ENCODE measurements at regions not wholly inside any gene's neighbourhood (a gene's known extent, or its start where the extent isn't known, plus 50 kb on each side); places are given as distances from the start of the nearest gene placed in this dataset.

DNA sequence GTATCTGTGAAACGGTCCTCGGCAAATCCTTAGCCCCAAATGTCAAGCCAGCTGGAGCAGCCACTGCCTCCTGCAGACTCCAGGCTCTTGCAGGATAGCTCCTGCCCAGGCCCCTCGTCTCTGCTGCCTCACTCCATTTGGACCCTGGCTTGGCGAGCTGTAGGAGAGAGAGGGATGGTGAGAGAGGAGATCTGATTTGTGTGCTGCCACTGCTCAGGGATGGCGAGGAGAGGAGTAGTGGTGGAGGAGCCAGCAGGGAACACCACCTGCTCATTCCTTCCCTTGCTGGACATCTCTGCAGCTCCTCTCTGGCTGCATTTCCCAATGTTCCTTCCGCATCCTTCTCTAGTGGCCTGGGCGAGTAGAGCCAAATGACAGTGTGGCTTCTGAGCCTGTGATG, 109.1 kb upstream of the NCK2 start:
- no peaks in the 10 kb centered on the region for H4K20me1 ChIP-seq (ENCODE audit: insufficient read depth)
- H3K9ac ChIP-seq = no peak overlapping the region
- H3K36me3 ChIP-seq (ENCODE audit: insufficient read depth) = no peaks in the 10 kb centered on the region
- no peak overlapping the region for H3K27ac ChIP-seq
- no peak overlapping the region for H2AFZ ChIP-seq (ENCODE audit: low read depth)
- no peak overlapping the region for H3K4me3 ChIP-seq (IDR thresholded peaks at IDR 0.05; ENCODE audit: insufficient read depth, low read depth, low read length)
- no peak overlapping the region for H3K4me2 ChIP-seq
- H3K27me3 ChIP-seq (ENCODE audit: insufficient read depth, low read depth) = no peaks in the 10 kb centered on the region
- H3K79me2 ChIP-seq (ENCODE audit: insufficient read depth, low read depth) = no peaks in the 10 kb centered on the region
- no peaks in the 10 kb centered on the region for H3K4me1 ChIP-seq (ENCODE audit: low read depth, poor library complexity, severe bottlenecking)
- TF ChIP-seq, protein P1, sequence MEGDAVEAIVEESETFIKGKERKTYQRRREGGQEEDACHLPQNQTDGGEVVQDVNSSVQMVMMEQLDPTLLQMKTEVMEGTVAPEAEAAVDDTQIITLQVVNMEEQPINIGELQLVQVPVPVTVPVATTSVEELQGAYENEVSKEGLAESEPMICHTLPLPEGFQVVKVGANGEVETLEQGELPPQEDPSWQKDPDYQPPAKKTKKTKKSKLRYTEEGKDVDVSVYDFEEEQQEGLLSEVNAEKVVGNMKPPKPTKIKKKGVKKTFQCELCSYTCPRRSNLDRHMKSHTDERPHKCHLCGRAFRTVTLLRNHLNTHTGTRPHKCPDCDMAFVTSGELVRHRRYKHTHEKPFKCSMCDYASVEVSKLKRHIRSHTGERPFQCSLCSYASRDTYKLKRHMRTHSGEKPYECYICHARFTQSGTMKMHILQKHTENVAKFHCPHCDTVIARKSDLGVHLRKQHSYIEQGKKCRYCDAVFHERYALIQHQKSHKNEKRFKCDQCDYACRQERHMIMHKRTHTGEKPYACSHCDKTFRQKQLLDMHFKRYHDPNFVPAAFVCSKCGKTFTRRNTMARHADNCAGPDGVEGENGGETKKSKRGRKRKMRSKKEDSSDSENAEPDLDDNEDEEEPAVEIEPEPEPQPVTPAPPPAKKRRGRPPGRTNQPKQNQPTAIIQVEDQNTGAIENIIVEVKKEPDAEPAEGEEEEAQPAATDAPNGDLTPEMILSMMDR (conservative IDR thresholded peaks at IDR 0.05; ENCODE audit: low read depth, low read length) = no peak

DNA sequence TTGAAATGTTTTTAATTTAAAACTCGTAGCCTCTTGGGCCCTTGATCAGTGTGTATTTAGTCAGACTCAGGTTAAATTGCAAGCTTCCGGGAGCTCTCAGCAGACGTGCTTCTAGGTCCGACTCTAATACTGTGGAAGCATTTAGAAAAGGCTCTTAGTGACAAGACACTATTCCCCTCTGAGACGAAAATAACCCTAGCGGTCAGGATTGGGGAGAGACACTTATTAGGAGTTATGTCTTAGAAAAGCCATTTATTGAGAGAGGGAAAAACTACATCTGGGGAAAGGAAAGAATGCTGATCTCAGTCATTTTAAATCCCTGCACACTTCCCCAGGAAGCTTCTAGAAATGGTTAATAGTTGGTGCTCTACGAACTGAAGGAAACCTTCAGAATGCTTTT, 110.5 kb upstream of the NCK2 start:
- Histone ChIP-seq H2AFZ (ENCODE audit: low read depth) (no peak overlapping the region), H3K4me2 (no peak overlapping the region), H3K79me2 (ENCODE audit: insufficient read depth, low read depth) (no peaks in the 10 kb centered on the region), H3K4me1 (ENCODE audit: low read depth, poor library complexity, severe bottlenecking) (peaks cover 6% of the 10 kb centered on the region), H3K27ac (no peak overlapping the region), H3K4me3 (IDR thresholded peaks at IDR 0.05; ENCODE audit: insufficient read depth, low read depth, low read length) (no peak overlapping the region), H3K27me3 (ENCODE audit: insufficient read depth, low read depth) (no peaks in the 10 kb centered on the region), H3K36me3 (ENCODE audit: insufficient read depth) (no peaks in the 10 kb centered on the region), H3K9ac (no peak overlapping the region), H4K20me1 (ENCODE audit: insufficient read depth) (no peaks in the 10 kb centered on the region)
- TF ChIP-seq, protein P1 (conservative IDR thresholded peaks at IDR 0.05; ENCODE audit: low read depth, low read length) = no peak

DNA sequence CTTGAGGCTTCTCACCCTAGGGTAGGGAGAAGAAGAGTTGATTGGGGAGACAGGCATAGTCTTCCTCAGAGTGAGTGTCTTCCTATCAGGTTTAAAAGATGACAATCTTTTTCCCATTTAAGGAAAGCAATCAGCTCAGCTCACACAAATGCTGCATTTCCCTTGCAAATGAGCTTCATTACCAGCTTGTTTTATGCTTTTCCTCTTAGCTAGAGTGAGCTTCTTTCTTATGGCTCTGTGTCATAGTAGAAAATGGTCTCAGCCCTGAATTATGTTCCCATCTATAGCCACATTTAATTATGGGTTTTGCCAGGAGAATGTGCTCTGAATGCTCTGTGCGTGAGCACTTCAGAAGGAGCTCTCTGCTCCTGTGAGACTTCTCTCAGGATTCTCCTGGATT, 112.8 kb upstream of the NCK2 start:
- no peaks in the 10 kb centered on the region for H3K36me3 ChIP-seq (ENCODE audit: insufficient read depth)
- no peak overlapping the region for H3K4me2 ChIP-seq
- no peak overlapping the region for H3K9ac ChIP-seq
- no peak overlapping the region for H3K27ac ChIP-seq
- peaks cover 6% of the 10 kb centered on the region for H3K4me1 ChIP-seq (ENCODE audit: low read depth, poor library complexity, severe bottlenecking)
- no peak overlapping the region for H2AFZ ChIP-seq (ENCODE audit: low read depth)
- TF ChIP-seq, protein P1 (conservative IDR thresholded peaks at IDR 0.05; ENCODE audit: low read depth, low read length) = no peak
- no peaks in the 10 kb centered on the region for H4K20me1 ChIP-seq (ENCODE audit: insufficient read depth)
- H3K4me3 ChIP-seq (IDR thresholded peaks at IDR 0.05; ENCODE audit: insufficient read depth, low read depth, low read length) = no peak overlapping the region
- H3K27me3 ChIP-seq (ENCODE audit: insufficient read depth, low read depth) = no peaks in the 10 kb centered on the region
- no peaks in the 10 kb centered on the region for H3K79me2 ChIP-seq (ENCODE audit: insufficient read depth, low read depth)

DNA sequence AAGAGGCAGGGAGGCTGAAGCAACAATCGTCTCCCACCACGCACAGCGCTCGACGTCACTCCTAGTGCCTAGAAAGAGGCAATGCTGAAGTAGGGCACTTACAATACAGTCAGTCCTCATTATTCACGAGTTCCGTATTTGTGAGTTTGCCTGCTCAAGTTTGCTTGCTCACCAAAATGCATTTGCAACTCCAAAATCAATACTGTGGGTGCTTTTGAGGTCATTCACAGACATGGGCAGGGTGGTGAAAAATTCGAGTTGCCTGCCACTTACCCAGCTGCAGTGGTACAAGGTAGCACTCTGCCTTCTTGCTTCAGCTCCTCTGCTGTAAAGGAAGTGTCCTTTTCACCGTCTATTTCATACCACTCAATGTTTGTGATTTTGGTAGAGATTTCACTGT, 113.7 kb upstream of the NCK2 start:
- TF ChIP-seq, protein P1 (conservative IDR thresholded peaks at IDR 0.05; ENCODE audit: low read depth, low read length) = no peak
- H3K79me2 ChIP-seq (ENCODE audit: insufficient read depth, low read depth) = no peaks in the 10 kb centered on the region
- H4K20me1 ChIP-seq (ENCODE audit: insufficient read depth) = no peaks in the 10 kb centered on the region
- H3K4me3 ChIP-seq (IDR thresholded peaks at IDR 0.05; ENCODE audit: insufficient read depth, low read depth, low read length) = no peak overlapping the region
- H3K9ac ChIP-seq = no peak overlapping the region
- H3K4me2 ChIP-seq = no peak overlapping the region
- H3K27me3 ChIP-seq (ENCODE audit: insufficient read depth, low read depth) = no peaks in the 10 kb centered on the region
- H2AFZ ChIP-seq (ENCODE audit: low read depth) = no peak overlapping the region
- peaks cover 6% of the 10 kb centered on the region for H3K4me1 ChIP-seq (ENCODE audit: low read depth, poor library complexity, severe bottlenecking)
- H3K36me3 ChIP-seq (ENCODE audit: insufficient read depth) = no peaks in the 10 kb centered on the region
- no peak overlapping the region for H3K27ac ChIP-seq

DNA sequence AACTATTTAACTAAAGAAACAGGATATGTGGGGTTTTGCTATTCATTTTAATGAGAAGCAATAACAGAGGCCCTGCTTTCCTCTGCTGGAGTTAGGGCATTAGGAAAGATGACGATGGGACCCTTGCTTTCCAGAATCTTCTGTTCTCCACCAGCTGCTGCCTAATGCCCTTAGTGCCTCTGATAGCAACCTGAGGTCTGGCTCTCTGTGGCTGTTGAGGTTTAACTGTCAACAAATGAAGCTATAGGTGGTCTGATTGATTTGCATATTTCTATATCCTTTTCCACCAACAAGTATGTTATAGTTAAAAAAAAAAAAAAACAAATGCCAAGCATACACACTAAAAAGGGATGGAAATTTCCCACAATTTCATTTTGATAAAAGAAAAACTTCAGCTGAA, 115.1 kb upstream of the NCK2 start:
- Histone ChIP-seq H3K36me3 (ENCODE audit: insufficient read depth) (no peaks in the 10 kb centered on the region), H2AFZ (ENCODE audit: low read depth) (no peak overlapping the region), H3K79me2 (ENCODE audit: insufficient read depth, low read depth) (no peaks in the 10 kb centered on the region), H3K27me3 (ENCODE audit: insufficient read depth, low read depth) (no peaks in the 10 kb centered on the region), H3K4me1 (ENCODE audit: low read depth, poor library complexity, severe bottlenecking) (peaks cover 6% of the 10 kb centered on the region), H3K27ac (no peak overlapping the region), H3K4me3 (IDR thresholded peaks at IDR 0.05; ENCODE audit: insufficient read depth, low read depth, low read length) (no peak overlapping the region), H3K4me2 (no peak overlapping the region), H4K20me1 (ENCODE audit: insufficient read depth) (no peaks in the 10 kb centered on the region), H3K9ac (no peak overlapping the region)
- TF ChIP-seq, protein P1 (conservative IDR thresholded peaks at IDR 0.05; ENCODE audit: low read depth, low read length) = no peak
